ENCODE measurements at regions not wholly inside any gene's neighbourhood (a gene's known extent, or its start where the extent isn't known, plus 50 kb on each side); places are given as distances from the start of the nearest gene placed in this dataset.
A peak's percentile ranks its signal among the peaks of the same experiment; 100 is the strongest.

DNA sequence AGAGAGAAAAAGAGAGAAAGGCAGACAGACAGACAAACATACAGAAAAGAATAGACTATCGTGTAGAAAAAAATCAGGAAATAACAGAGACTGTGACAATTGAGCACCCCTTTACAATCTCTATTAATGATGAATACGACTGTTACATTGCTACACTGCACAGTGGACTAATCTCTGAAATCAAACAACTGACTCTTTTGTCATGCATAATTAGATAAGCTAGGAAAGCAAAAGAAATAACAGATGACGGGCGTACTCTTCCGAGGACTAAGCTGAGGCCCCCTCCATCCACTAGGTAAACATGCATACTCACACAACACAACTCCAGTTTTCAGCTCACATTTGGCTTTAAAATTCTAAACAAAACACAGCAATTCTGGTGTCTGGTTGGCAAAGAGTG is 267.0 kb downstream of the NOL4 start:
- no peak for DNase-seq (ENCODE audit: low spot score)

DNA sequence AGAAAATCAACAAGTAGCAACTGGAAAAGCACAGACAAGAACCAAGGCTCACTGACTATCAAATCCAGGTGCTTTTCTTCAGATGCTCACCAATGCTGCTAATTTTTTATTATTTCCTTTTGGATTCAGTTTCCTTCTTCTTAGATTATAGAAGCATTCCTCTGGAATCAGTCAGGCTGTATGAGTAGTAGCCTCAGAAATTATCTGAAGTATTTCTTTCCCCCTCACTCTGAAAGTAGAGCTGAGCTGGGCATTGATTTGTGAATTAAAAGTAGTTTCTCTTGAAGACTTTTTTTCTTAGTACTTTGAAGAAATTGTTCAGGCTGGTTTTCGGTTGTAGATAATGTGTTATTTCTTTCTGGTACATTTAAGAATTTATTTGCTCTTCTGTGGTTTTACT is 273.7 kb downstream of the NOL4 start:
- peak; percentile 6 for DNase-seq (ENCODE audit: low spot score)

DNA sequence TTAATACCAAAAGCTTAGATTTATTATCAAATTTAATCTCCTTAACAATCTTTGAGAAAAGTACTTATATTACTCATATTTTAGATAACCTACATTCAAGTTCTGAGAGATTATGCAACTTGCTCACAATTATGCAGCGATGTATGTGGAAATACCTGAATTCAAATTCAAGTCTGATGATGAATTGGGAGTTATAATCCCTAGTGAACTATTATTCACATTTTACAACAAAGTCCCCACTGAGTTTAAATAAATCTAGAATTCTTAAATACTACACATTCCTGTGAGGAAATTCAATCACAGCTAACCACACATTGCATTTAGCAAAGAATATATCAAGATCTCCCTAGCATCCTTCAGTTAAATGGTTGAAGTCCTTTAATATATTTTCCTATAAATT is 278.4 kb downstream of the NOL4 start:
- DNase-seq (ENCODE audit: low spot score): no peak

DNA sequence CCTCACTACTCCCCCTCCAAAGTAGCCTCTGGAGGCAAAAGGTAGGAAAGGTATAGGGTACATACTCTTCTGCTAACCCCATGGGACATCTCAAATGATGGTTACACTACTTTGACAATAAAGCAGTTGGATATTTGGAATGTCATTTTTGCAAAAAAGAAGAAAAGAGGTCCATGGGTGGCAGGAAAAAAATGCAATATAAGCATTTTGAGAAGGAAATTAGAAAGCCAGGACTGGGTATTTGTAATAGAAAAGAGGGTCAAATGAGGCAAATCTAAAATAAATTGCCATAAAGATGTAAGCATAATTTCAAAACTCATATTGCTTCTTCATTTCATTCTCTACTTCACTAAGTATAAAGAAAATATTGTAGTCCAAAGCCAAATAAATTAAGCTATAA is 280.2 kb downstream of the NOL4 start:
- no peak for DNase-seq (ENCODE audit: low spot score)

DNA sequence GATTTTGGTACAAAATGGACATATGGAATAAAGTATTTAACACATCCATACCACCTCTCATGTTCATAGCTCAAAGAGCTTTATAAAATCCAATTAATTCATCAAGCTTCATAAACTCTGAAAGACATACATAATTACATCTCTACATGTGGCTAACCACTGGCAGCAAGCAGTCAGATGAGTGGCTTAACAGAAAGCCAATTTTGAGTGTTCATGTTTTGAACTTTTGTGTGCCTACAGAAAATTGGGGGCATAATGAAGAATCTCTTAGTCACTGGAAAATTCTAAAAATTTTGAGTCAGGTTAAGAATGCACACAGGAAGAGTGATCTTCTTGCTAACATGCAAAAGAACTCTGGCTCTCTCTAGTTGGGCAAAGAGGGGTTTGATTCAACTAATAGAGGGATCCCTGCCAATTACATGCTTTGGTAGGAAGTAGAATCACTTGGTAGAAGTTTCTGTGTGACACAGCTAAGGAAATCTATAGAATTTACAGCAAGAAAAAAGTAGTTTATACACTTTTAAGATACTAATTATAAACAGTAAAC is 287.4 kb downstream of the NOL4 start:
- DNase-seq (ENCODE audit: low spot score): no peak

DNA sequence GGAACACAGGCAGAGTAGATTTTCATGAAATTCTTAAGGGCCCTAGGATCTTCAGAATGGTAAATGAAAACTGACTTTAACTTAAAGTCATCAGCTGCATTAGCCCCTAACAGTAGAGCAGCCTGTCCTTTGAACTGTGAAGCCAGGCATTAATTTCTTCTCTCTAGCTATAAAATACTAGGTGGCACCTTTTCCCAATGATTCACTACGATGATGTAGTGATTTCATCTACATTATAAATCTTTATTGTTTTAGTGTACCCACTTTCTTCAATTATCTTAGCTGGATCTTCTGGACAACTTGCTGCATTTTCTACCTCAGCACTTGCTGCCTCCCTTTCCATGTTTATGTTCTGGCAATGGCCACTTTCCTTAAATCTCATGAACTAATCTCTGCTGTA is 290.5 kb downstream of the NOL4 start:
- DNase-seq (ENCODE audit: low spot score): no peak

DNA sequence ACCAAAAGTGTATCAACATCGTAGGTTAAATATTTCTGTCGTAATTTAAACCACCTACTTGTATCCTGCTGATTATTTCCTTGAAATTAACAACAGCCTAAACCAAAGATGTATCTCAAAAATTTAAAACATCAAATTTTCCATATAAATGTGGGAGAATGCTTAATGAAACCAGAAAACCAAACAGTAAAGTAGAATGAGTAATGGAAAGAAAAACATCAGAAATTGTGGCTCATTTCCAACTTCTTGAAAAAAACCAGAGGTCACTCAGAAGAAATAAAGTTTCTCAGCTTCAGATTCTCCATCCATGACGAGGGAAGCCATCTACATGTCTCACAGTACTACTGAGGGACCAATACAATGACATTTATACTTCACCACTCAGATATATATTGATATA is 296.5 kb downstream of the NOL4 start:
- no peak for DNase-seq (ENCODE audit: low spot score)

DNA sequence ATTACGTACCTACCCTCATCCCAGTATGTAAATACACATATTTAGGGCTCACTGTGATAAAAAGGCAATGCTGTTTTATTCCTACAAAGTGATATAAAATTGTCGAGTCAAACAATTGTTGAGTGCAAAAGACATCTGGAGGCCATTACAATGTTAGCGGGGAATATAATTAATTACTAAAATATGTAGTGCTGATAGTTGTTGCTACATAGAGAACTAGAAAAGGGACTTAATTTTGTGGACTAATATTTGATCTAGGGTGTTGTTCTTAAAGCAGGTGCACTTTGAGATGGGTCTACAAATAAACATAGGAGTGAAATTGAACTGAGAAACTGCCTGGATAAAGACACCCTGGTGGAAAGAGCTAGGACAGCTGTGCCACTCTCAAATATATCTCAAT is 300.1 kb downstream of the NOL4 start:
- no peak for DNase-seq (ENCODE audit: low spot score)

DNA sequence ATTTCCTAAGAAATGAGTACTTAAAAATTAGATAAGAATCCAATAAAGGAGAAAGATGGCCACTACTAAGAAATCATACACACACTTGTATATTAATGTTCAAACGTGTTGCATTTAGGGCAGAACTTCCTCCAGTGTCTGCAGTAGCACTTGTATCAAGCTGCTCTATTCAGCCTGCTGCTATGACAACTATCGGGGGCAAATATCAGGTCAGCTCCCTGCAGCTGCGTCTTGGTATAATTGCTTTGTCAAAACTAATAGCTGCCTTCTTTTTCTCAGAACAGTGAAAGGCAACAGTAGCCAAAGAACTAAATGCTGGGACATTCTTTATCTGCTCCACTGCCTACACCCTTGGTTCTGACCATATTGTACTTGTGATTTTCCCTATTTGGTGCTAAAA is 300.7 kb downstream of the NOL4 start:
- DNase-seq (ENCODE audit: low spot score): no peak

DNA sequence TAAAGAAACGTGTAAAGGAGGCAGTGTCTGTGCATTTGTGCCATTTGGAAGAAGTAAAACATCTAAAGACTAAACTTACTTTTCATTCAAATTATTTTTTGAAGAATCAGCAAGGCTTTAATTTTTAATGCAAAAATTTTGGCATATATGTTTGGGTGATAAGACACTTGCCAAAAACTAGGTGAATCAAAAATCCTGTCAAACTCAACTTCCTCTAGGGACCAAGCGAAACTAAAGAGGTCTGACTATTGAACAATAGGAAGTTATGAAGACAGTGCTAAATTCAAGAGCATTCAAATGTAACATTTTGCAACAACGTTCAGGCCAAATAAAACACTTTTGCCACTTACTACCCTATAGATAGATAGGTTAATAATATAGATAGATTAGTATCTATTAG is 306.1 kb downstream of the NOL4 start:
- DNase-seq (ENCODE audit: low spot score): no peak

DNA sequence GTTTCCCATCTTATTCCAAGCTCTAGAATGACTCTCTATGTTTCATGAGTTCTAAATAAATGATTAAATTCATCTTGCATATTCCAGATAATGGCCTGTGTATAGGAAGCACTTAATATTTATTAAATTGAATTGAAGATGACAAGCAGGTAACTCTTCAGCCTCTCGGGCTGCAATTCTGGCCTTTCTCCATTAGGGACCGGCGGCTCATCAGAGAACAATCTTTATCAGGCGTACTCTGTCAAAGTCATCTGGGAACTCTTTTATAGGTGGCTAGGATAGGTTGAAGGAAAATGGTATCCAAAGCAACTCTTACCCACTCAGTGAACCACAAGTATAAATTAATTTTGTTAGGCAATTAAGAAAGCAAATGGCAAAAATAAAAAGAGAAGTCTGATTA is 308.5 kb downstream of the NOL4 start:
- no peak for DNase-seq (ENCODE audit: low spot score)

DNA sequence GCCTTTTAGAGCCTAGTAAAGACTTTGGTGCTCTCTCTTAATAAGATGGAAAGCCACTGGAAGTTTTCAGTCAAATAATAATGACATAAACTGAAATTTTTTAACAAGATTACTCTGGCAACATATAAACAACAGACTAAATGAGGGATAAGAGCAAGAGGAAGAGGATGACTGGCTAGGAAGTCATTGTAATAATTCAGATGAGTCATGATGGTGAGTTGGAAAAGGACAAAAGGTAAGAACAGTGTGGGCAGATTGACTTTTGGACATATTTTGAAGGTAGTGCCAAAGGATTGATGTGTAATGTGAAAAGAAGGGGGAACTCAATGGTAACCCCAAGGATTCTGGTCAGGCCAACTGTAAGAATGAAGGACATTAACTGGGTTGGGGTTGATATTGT is 310.3 kb downstream of the NOL4 start:
- no peak for DNase-seq (ENCODE audit: low spot score)

DNA sequence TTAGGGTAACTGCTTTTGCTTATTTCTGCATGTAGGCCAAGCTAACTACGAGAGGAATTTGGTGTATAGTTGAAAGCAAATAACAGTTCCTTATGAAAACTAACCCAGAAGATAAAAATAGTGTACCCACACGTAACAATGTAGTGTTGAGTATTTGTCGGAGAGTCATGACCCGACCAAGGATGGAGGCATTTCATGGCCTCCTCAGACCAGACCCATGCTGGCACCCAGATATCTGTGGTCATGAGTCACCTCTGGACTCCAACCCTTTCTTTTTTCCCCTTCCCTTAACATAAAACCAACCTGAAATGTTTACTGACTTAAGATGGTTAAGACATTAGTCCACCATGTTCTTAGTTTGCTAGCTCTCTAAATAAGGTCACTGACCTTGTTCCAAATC is 318.7 kb downstream of the NOL4 start:
- no peak for DNase-seq (ENCODE audit: low spot score)

DNA sequence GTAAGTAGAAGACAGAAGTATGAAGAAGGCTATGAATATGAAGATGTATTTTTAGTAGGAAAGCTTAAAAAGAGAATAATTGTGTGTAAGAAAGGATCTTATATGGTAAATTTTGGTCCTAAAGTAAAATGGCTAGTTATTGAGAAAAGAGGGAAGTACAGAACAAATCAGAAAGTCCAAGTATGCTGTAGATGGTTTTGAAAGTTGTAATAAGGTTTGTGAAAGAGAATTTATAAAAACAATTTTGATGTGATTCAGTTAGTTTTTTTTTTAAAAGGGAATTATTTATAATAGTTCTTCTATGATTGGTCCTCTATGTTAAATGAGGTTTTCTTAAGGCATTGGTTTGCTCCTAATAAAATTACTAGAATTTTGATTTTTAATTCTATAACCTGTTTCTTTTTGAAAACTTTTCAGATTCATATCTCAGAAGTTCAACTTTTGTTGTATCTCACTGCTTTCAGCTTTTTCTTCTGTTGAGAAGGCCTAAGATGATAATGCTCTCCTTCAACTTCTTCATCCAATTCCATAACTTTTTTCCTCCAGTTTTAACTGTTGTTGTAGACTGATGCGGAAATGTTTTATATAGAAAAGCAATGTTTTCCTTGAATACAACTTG is 322.7 kb downstream of the NOL4 start:
- no peak for DNase-seq (ENCODE audit: low spot score)

DNA sequence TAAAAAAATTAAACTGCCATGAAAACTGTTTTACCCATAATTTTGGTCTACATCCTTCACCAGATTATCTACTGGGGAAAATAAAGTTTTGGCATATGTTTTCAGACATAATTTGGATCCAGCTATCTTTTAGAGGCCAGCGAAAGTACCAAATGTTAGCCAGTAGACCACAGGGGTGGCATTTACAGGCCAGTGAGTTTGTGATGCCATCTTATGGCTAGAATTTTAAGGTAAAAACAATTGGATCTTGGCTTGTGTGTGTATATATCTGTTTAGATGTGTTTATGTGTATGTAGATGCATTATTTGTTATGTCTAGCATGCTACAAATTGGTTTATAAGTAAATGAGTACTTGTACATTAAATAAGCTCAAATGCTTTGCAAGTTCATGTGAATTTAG is 322.6 kb downstream of the ASXL3 start:
- no peak for DNase-seq (ENCODE audit: low spot score)

DNA sequence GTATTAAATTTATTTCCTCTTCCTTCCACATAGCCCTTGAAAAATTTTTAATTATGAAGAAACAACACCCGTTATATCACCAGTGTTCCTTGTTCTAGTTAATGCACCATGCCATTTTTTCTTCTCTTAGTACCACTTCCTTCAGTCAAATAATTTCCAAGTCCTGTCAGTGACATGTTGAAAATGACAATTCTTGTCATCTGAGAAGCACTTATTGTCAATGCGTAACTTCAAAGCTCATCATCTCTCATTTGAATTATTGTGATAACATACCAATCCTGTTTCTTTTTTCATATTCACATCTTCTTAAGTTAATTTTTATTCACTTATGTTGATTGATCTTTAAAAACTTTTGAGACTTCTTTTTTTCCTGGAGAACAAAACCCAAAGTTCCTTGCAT is 320.4 kb downstream of the ASXL3 start:
- DNase-seq (ENCODE audit: low spot score): no peak

DNA sequence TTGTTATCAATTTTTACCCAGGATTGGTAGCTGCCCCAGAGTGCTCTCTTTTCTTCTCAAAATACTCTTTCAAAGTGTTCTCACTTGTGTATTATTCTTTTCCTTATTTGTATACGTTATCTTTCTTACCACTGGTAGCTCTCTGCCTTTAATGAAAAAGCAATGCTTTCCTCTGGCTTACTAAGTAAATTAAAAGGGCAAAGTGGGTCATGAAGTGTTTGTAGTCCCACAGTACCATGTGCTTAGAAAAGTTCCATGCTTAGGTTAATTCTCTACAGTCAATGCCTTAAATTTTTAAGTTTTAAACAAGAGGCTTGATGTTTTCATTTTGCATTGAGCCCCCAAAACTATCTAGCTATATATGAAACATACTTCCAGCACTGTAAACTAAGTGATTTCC is 300.2 kb downstream of the ASXL3 start:
- no peak for DNase-seq (ENCODE audit: low spot score)

DNA sequence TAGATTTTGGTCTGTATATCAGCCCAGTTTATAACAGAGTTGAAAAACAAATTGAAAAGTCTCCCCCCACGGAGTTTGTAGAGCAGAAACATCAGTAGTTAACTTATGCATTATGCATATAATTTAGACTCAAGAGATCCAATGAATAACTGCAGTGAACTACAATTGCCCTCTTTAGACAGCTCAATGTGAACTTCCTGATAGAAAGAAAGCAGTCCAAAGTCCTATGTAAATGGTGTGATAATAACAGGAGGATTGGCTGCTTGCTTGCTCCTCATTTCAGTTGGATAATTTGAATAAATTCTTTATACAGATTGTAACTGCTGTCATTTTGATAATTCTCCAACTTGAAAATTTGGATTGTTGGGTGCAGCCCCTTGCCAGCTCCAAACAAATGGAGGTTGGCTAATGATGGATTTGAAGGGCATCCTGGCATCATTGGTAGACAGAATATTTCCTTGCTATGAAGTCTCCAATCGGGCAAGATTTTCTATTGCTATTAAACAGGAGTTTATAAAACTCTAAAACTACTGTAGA is 297.1 kb downstream of the ASXL3 start:
- no peak for DNase-seq (ENCODE audit: low spot score)

DNA sequence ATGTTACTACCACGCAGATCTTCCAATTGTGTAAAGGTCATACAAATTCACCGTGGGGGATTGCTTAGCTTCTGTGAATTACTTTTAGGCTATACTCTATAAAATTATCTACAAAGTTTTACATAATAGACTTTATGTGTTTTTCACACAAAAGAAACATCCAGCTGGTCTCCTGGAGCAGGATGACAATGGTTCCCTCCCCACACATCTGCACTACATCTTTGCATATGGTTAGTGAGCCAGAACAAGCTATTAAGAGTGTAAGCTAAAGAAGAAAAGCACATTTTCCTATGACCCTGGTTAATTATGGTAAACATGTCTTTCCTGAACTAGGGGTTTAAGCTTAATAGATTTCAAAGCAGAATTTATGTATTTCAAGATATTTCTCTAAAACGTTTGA is 295.1 kb downstream of the ASXL3 start:
- no peak for DNase-seq (ENCODE audit: low spot score)

DNA sequence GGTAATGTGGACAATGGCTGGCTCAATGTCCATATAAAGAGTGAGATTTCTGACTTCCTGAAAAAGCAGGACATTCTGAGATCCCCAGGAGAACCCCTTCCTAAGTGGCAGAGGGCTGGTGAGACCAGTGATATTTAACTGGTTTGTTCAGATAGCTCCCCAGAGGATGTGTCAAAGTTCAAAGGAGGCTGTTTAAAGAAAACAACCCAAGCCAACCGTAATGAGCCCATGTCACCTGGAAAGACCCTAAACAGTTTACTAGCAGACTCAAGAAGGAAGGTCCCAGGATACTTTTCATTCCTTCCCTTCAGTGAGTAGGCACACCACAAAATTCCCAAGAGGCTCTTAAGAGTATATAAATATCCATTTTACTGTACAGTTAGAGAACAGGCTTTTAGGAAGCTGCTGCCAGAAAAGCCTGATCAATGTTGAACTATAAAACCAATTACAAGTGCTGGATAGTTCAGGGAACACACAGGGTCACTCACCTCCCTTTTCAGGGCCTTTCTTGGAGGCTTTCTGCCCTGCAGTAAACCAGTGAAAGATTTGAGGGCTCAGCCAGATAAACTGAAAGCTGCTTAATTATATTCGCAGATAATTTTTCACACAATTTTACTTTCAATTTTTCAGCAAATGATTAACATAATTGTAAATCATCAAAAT is 293.5 kb downstream of the ASXL3 start:
- DNase-seq (ENCODE audit: low spot score): no peak

DNA sequence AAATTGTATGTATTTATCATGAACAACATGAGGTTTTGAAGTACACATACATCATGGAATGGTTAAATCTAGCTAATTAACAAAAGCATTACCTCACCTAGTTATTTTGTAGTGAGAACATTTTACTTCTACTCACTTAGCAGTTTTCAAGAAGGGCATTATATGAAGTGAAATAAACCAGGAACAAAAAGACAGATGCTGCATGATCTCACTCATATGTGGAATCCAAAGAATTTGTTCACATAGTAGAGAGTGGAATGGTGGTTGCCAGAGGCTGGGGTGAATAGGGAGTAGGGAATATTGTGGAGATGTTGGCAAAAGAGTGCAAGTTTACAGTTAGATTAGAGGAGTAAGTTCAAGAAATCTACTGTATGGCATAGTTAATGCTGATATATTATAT is 292.0 kb downstream of the ASXL3 start:
- DNase-seq (ENCODE audit: low spot score): no peak

DNA sequence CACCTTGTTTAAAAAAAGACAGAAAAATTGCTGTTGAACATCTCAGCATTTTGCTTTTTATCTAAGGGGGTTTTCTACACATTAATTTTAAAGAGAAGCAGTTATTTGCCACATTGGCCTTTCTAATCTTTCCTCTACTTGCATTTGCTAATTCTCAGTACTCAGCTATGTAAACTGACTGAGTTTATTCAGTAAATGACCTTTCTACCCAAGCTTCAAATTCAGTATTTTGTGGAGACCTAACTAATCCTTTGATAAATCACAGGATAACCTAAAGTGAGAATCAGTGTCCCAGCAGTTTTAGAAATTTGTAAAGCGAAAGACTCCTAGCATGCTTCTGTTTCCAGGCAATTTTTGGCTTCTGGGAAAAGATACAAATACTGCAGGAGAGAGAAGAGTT is 288.4 kb downstream of the ASXL3 start:
- no peak for DNase-seq (ENCODE audit: low spot score)

DNA sequence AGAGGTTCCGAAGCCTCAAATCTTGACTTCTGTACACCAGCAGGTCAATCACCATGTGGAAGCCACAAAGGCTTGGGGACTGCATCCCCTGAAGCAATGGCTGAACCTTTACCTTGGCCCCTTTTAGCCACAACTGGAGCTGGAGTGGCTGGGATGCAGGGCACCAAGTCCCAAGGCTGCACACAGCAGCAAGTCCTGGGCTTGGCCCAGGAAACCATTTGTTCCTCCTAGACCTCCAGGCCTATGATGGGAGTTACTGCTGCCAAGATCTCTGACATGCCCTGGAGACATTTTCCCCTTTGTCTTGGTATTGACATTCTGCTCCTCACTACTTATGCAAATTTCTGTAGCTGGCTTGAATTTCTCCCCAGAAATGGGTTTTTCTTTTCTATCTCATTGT is 285.9 kb downstream of the ASXL3 start:
- no peak for DNase-seq (ENCODE audit: low spot score)

DNA sequence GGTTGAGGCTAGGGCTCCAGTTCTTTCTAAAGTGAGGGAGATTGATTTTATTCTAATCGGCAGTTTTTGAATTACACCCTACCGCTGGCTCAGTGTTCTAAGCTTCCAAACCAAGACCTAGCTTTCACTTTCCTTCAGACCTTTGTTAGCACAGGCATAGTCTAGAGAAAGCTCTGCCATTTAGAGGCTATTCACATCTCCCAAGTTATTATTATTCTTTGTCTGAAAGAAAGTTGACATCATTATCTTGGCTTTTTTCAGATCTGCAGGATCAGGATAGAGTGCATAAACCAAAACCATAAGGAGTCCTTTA is 276.8 kb downstream of the ASXL3 start:
- DNase-seq (ENCODE audit: low spot score): no peak
